GM10248 (cell line): ENCODE measurements at regions not wholly inside any gene's neighbourhood (a gene's known extent, or its start where the extent isn't known, plus 50 kb on each side); places are given as distances from the start of the nearest gene placed in this dataset.
"Not testable (repeated sequence)": the region's sequence is repeated elsewhere in the genome, so short reads cannot be mapped to it uniquely, and the experiment has no call there.

ENCODE experiments used
- CTCF ChIA-PET: fragments of 300-600 bp; sonication (Branson Sonifier 250); formaldehyde crosslinking; extraction: SDS; loops from one replicate; lab custom pipeline; 2021; ENCODE audit warnings: antibody characterized with exemption; lab: Yijun Ruan, JAX
- POLR2A ChIA-PET: fragments of 350-650 bp; sonication (Branson Sonifier 250); formaldehyde crosslinking; extraction: SDS; loops from one replicate; lab custom pipeline; 2020; ENCODE audit warnings: antibody characterized with exemption; lab: Yijun Ruan, JAX
- DNase-seq: peaks from one replicate; pipeline ENCODE4 v3.0.0; 2012; ENCODE audit errors: extremely low spot score
- CTCF ChIP-seq: IDR thresholded peaks from 2 replicates; pipeline ENCODE4 v1.5.1; 2012; ENCODE audit warnings: mild to moderate bottlenecking, low read depth; ENCODE audit errors: extremely low read depth, missing control alignments, control extremely low read depth

- TF ChIP-seq CTCF, result no peak
- POLR2A ChIA-PET, result no interaction called here
- CTCF ChIA-PET, result no interaction called here
- no peak for DNase-seq
Measured at GRCh38 chr4:167868163-167868562, 224.2 kb upstream of the ANXA10 start.

GRCh38 chr4:167873496-167873895, 218.8 kb upstream of the ANXA10 start:
- no peak for DNase-seq
- no peak for TF ChIP-seq CTCF
- ChIA-PET CTCF (no interaction called here), POLR2A (no interaction called here)

- CTCF ChIA-PET, POLR2A ChIA-PET, DNase-seq: not testable (repeated sequence)
Measured at GRCh38 chr4:167876091-167876490, 216.2 kb upstream of the ANXA10 start.

DNA sequence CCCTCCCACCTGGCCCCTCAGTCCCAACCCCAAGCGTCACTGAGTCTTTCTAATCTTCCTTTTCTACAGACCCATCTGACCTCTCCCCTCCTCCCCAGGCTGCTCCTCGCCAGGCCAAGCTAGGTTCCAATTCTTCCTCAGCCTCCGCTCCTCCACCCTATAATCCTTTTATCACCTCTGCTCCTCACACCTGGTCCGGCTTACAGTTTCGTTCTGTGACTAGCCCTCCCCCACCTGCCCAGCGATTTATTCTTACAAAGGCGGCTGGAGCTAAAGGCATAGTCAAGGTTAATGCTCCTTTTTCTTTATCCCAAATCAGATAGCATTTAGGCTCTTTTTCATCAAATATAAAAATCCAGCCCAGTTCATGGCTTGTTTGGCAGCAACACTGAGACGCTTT, 214.5 kb upstream of the ANXA10 start:
- CTCF ChIA-PET, POLR2A ChIA-PET, DNase-seq: not testable (repeated sequence)

GRCh38 chr4:167883266-167883665, 209.1 kb upstream of the ANXA10 start:
- ChIA-PET CTCF (no interaction called here), POLR2A (no interaction called here)
- TF ChIP-seq CTCF, result no peak
- no peak for DNase-seq

- ChIA-PET POLR2A (no interaction called here), CTCF (interaction anchor here (1.5 kb wide), 1 partner anchor 14 kb away, joined by 3 read pairs; no protein-coding TSS in a partner anchor)
- TF ChIP-seq CTCF, result no peak
- DNase-seq, result no peak
Measured at GRCh38 chr4:167885071-167885470, 207.3 kb upstream of the ANXA10 start.

DNA sequence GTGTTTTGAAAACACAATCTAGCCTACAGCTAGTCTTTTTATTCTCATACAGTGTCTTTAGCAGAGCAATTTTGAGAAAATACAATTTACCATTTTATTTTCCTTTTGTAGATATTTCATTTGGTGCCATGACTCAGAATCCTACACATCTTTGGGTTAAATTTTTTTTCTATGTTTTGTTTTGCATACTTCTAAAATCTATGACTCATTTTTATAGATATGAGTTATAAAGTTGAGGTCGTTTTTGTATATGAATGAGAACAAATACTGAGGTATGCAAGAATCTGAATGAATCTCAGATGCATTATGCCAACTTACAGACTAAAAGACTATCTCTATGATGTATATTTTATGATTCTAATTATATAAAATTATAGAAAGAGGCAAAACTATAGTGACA, 206.5 kb upstream of the ANXA10 start:
- POLR2A ChIA-PET, result no interaction called here
- TF ChIP-seq CTCF, result no peak
- no peak for DNase-seq
- CTCF ChIA-PET, result interaction anchor here (1.5 kb wide), 1 partner anchor 15 kb away, joined by 3 read pairs; no protein-coding TSS in a partner anchor

DNA sequence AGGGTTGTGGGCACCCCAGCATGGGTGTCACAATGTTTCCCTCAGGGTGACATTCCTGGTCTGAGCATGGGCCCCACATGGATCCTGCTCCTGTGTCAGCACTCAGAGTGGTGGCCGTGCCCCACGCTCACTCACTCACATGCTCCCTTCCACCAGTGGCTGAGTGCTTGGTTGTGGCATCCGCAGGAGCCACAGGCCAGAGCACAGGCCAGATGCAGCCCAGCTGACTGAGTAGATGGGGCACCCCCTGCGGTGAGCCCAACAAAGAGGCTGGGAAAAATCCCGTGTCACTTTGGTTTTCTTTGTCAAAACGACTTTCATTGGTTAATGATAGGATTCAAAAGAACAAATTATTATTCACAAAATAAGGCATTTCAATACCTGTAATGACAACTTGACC, 204.6 kb upstream of the ANXA10 start:
- ChIA-PET POLR2A (no interaction called here), CTCF (no interaction called here)
- TF ChIP-seq CTCF, result no peak
- no peak for DNase-seq
